ENCODE measurements at regions not wholly inside any gene's neighbourhood (a gene's known extent, or its start where the extent isn't known, plus 50 kb on each side); places are given as distances from the start of the nearest gene placed in this dataset.

GRCh38 chr6:3960754-3961361, 111.7 kb downstream of the FAM50B start:
- TF ChIP-seq NFE2L1 (CRISPR knock-in tag; IDR thresholded peaks at IDR 0.05), result no peak
- no peak for TF ChIP-seq CTCF (IDR thresholded peaks at IDR 0.05)
- no peak for TF ChIP-seq ZNF281 (CRISPR knock-in tag; IDR thresholded peaks at IDR 0.05)
- TF ChIP-seq SP1 (CRISPR knock-in tag; conservative IDR thresholded peaks at IDR 0.05), result no peak
- TF ChIP-seq E2F4 (CRISPR knock-in tag; IDR thresholded peaks at IDR 0.05; ENCODE audit: borderline replicate concordance, low read depth), result no peak
- no peak for TF ChIP-seq ATF6 (CRISPR knock-in tag; IDR thresholded peaks at IDR 0.05)
- no peak for TF ChIP-seq NR1H2 (CRISPR knock-in tag; IDR thresholded peaks at IDR 0.05)
- TF ChIP-seq ELF4 (CRISPR knock-in tag; IDR thresholded peaks at IDR 0.05; ENCODE audit: low read depth), result no peak

Data from WTC11 (cell line).